Stimulated activated CD4-positive, alpha-beta T cell treated with anti-CD3 and anti-CD28 coated beads, Interleukin-4, amount 100 ng/mL, for 48 hours (primary cell): ENCODE measurements at regions not wholly inside any gene's neighbourhood (a gene's known extent, or its start where the extent isn't known, plus 50 kb on each side); places are given as distances from the start of the nearest gene placed in this dataset.
"Not testable (repeated sequence)": the region's sequence is repeated elsewhere in the genome, so short reads cannot be mapped to it uniquely, and the experiment has no call there.

ENCODE experiments used
- DNase-seq, 2 donors: peaks; one replicate each; pipeline ENCODE4 v3.0.0-alpha.2; 2020; ENCODE audit warnings: low read depth in 2 of 2

GRCh38 chr22:48716154-48716553 is 1111.5 kb downstream of the BRD1 start:
- DNase-seq = not testable (repeated sequence)

- no peak for DNase-seq
These were observed 1112.2 kb downstream of the BRD1 start for GRCh38 chr22:48715511-48715910.

- no peak for DNase-seq
These were observed 1113.4 kb downstream of the BRD1 start for GRCh38 chr22:48714231-48714630.

- DNase-seq = no peak
These were observed 1114.1 kb downstream of the BRD1 start for GRCh38 chr22:48713272-48714205.

- DNase-seq = no peak
These were observed 1115.0 kb downstream of the BRD1 start for GRCh38 chr22:48712558-48713271.

GRCh38 chr22:48711669-48712068 is 1116.0 kb downstream of the BRD1 start:
- DNase-seq = no peak

GRCh38 chr22:48711031-48711431 is 1116.6 kb downstream of the BRD1 start:
- DNase-seq = no peak

- no peak for DNase-seq
These were observed 1117.3 kb downstream of the BRD1 start for GRCh38 chr22:48710410-48710809.

GRCh38 chr22:48709976-48710375 is 1117.7 kb downstream of the BRD1 start:
- DNase-seq = no peak

- no peak for DNase-seq
These were observed 1118.2 kb downstream of the BRD1 start for GRCh38 chr22:48709453-48709852.

- DNase-seq = no peak
These were observed 1119.0 kb downstream of the BRD1 start for GRCh38 chr22:48708558-48709245.

- no peak for DNase-seq
These were observed 1119.7 kb downstream of the BRD1 start for GRCh38 chr22:48707763-48708557.

- no peak for DNase-seq
These were observed 1120.5 kb downstream of the BRD1 start for GRCh38 chr22:48706934-48707762.

- no peak for DNase-seq
These were observed 1121.6 kb downstream of the BRD1 start for GRCh38 chr22:48705917-48706605.

GRCh38 chr22:48705159-48705916 is 1122.3 kb downstream of the BRD1 start:
- DNase-seq = no peak

GRCh38 chr22:48704335-48704734 is 1123.3 kb downstream of the BRD1 start:
- DNase-seq = no peak

GRCh38 chr22:48703265-48703941 is 1124.3 kb downstream of the BRD1 start:
- DNase-seq = no peak

GRCh38 chr22:48702573-48703264 is 1125.0 kb downstream of the BRD1 start:
- DNase-seq = no peak
